Keratinocyte (primary cell): ENCODE measurements at regions not wholly inside any gene's neighbourhood (a gene's known extent, or its start where the extent isn't known, plus 50 kb on each side); places are given as distances from the start of the nearest gene placed in this dataset.

Experiments used
- DNase-seq: peaks from one replicate; pipeline ENCODE4 v3.0.0-alpha.2; 2011; ENCODE audit warnings: low read depth, missing footprints, low spot score
- FAIRE-seq: peaks from 2 replicates; lab custom pipeline; 2011; peaks lifted over from hg19 to GRCh38; lab: Jason Lieb, UNC
- H2AFZ ChIP-seq: 2 replicates; pipeline ENCODE4 v1.6.0; 2012; ENCODE audit warnings: low read length, control low read depth, inconsistent platforms; ENCODE audit not compliant: control insufficient read depth
- H3K27ac ChIP-seq: 2 replicates; pipeline ENCODE4 v1.5.1; 2011; ENCODE audit warnings: low read length; ENCODE audit not compliant: control insufficient read depth, insufficient read depth
- H3K27me3 ChIP-seq: 3 replicates; pipeline ENCODE4 v1.6.0; 2011; ENCODE audit warnings: low read length; ENCODE audit not compliant: control insufficient read depth, insufficient read depth; ENCODE audit errors: extremely low read depth
- H3K36me3 ChIP-seq, 2 experiments: 2 replicates in 1 of 2; 3 replicates in 1 of 2; pipeline ENCODE4 v1.5.1; 2011; ENCODE audit warnings: low read length in 2 of 2, mild to moderate bottlenecking in 1 of 2; ENCODE audit not compliant: control insufficient read depth in 2 of 2, insufficient read depth in 2 of 2; ENCODE audit errors: extremely low read depth in 1 of 2
- H3K4me1 ChIP-seq: 3 replicates; pipeline ENCODE4 v1.5.1; 2011; ENCODE audit warnings: low read length; ENCODE audit not compliant: control insufficient read depth, insufficient read depth; ENCODE audit errors: extremely low read depth
- H3K4me2 ChIP-seq: 3 replicates; pipeline ENCODE4 v1.6.0; 2011; ENCODE audit warnings: low read depth, low read length; ENCODE audit not compliant: control insufficient read depth, insufficient read depth; ENCODE audit errors: extremely low read depth
- H3K4me3 ChIP-seq, 3 experiments: fragments of 200-600 bp in 1 of 3; sonication (generic) in 1 of 3; 2 replicates in 2 of 3; 3 replicates in 1 of 3; pipeline ENCODE4 v1.5.1; 2011 to 2016; ENCODE audit warnings: low read length in 3 of 3, mild to moderate bottlenecking in 3 of 3, control low read depth in 2 of 3, inconsistent platforms in 1 of 3, low read depth in 1 of 3, mixed read lengths in 1 of 3, mixed run types in 1 of 3, moderate library complexity in 1 of 3; ENCODE audit not compliant: control insufficient read depth in 2 of 3, insufficient read depth in 2 of 3; ENCODE audit errors: extremely low read depth in 1 of 3
- H3K79me2 ChIP-seq: 2 replicates; pipeline ENCODE4 v1.6.0; 2012; ENCODE audit warnings: low read length; ENCODE audit not compliant: control insufficient read depth, insufficient read depth
- H3K9ac ChIP-seq: 3 replicates; pipeline ENCODE4 v1.6.0; 2011; ENCODE audit warnings: low read length; ENCODE audit not compliant: control insufficient read depth, insufficient read depth; ENCODE audit errors: extremely low read depth
- H3K9me1 ChIP-seq: 3 replicates; pipeline ENCODE4 v1.6.0; 2011; ENCODE audit warnings: low read length; ENCODE audit not compliant: control insufficient read depth, insufficient read depth; ENCODE audit errors: extremely low read depth
- H3K9me3 ChIP-seq: 2 replicates; pipeline ENCODE4 v1.5.1; 2012; ENCODE audit warnings: low read depth, low read length; ENCODE audit not compliant: control insufficient read depth
- H4K20me1 ChIP-seq: 3 replicates; pipeline ENCODE4 v1.6.0; 2011; ENCODE audit warnings: low read length; ENCODE audit not compliant: control insufficient read depth, insufficient read depth; ENCODE audit errors: extremely low read depth
- EZH2 ChIP-seq: IDR thresholded peaks from one replicate; pipeline ENCODE4 v1.6.1; 2012; ENCODE audit warnings: inconsistent platforms, mild to moderate bottlenecking, low read length, moderate library complexity
- dilution Hi-C: fragments of 300-500 bp; cut with MboI; formaldehyde crosslinking; loops from one replicate; pipeline ENCODE4 v1.7.0; 2020; ENCODE audit warnings: low sequenced_read_pairs; ENCODE audit not compliant: extremely low pct_ligation_motif_present
- TF ChIP-seq, protein P1 (sequence below), 3 experiments: IDR thresholded peaks in 1 of 3; conservative IDR thresholded peaks in 1 of 3; optimal IDR thresholded peaks in 1 of 3; 2 replicates in 2 of 3; 3 replicates in 1 of 3; pipeline versions ENCODE3 to v1.5.1; 2011; ENCODE audit warnings: low read length in 3 of 3, mild to moderate bottlenecking in 3 of 3, moderate library complexity in 2 of 3, control low read depth in 1 of 3, inconsistent platforms in 1 of 3; ENCODE audit not compliant: insufficient read depth in 2 of 3; ENCODE audit errors: extremely low read depth in 1 of 3

DNA sequence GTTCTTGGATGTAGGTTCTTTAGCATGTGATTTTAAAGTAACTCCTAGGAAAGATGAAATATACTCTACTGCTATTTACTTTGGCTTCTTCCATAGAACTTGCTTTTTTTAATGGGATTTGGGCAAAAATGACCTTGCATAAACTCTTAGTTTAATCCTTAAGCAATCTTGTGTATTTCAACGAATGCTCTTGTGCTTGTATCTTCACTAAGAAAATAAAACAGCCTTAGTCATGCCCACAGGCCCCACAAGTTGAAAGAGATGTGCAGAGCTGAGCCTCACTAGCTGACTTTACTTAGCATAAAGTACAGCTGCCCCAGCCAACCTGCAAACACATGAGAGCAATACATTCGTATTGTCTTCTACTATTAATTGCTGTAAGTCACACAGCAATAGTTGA, 1609.2 kb downstream of the STIM2 start:
- Histone ChIP-seq H3K27me3 (no peaks in the 10 kb centered on the region), H3K9me1 (no peaks in the 10 kb centered on the region), H3K27ac (no peak overlapping the region), H3K4me2 (no peak overlapping the region), H3K4me1 (no peaks in the 10 kb centered on the region), H4K20me1 (no peaks in the 10 kb centered on the region), H3K9ac (no peak overlapping the region), H3K9me3 (no peaks in the 10 kb centered on the region), H3K79me2 (no peaks in the 10 kb centered on the region), H3K36me3 (no peaks in the 10 kb centered on the region), H2AFZ (no peak overlapping the region), H3K4me3 (no peak overlapping the region)
- FAIRE-seq (no peak), DNase-seq (no peak)
- TF ChIP-seq, protein P1, sequence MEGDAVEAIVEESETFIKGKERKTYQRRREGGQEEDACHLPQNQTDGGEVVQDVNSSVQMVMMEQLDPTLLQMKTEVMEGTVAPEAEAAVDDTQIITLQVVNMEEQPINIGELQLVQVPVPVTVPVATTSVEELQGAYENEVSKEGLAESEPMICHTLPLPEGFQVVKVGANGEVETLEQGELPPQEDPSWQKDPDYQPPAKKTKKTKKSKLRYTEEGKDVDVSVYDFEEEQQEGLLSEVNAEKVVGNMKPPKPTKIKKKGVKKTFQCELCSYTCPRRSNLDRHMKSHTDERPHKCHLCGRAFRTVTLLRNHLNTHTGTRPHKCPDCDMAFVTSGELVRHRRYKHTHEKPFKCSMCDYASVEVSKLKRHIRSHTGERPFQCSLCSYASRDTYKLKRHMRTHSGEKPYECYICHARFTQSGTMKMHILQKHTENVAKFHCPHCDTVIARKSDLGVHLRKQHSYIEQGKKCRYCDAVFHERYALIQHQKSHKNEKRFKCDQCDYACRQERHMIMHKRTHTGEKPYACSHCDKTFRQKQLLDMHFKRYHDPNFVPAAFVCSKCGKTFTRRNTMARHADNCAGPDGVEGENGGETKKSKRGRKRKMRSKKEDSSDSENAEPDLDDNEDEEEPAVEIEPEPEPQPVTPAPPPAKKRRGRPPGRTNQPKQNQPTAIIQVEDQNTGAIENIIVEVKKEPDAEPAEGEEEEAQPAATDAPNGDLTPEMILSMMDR (optimal IDR thresholded peaks at IDR 0.05 in 1 of 3, IDR thresholded peaks at IDR 0.05 in 1 of 3, conservative IDR thresholded peaks at IDR 0.05 in 1 of 3; ENCODE audit: extremely low read depth in 1 of 3, insufficient read depth in 2 of 3, low read length in 3 of 3) = no peak
- dilution Hi-C loops = no loop called here

DNA sequence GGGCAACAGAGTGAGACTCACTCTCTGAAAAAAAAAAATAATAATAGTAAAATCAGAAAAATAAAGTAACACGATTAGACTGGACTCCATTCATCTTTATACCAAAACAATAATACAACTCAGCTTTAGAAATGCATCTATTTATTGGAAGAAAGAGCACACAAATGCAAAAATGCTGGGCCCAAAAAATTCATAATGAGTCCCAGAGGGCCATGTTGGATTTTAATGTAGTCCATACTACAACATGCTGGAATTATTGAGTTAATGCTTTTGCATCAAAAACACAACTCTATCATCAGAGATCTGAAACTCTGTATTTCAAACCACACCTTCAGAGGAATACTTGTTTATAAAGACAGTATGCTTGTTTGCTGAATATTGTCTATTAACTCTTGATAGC, 1614.7 kb downstream of the STIM2 start:
- Histone ChIP-seq H3K9ac (no peak overlapping the region), H3K9me3 (no peaks in the 10 kb centered on the region), H3K9me1 (no peaks in the 10 kb centered on the region), H3K79me2 (no peaks in the 10 kb centered on the region), H3K4me2 (no peak overlapping the region), H3K27ac (no peak overlapping the region), H3K36me3 (no peaks in the 10 kb centered on the region), H3K4me3 (no peak overlapping the region), H3K27me3 (no peaks in the 10 kb centered on the region), H3K4me1 (no peaks in the 10 kb centered on the region), H2AFZ (no peak overlapping the region), H4K20me1 (no peaks in the 10 kb centered on the region)
- dilution Hi-C loops = no loop called here
- FAIRE-seq (no peak), DNase-seq (no peak)
- no peak for TF ChIP-seq EZH2
- TF ChIP-seq, protein P1 (optimal IDR thresholded peaks at IDR 0.05 in 1 of 3, IDR thresholded peaks at IDR 0.05 in 1 of 3, conservative IDR thresholded peaks at IDR 0.05 in 1 of 3; ENCODE audit: extremely low read depth in 1 of 3, insufficient read depth in 2 of 3, low read length in 3 of 3) = no peak
